Activated T-cell treated with anti-CD3 and anti-CD28 coated beads, Interleukin-2, amount 50 U/mL, for 72 hours (primary cell): ENCODE measurements at regions not wholly inside any gene's neighbourhood (a gene's known extent, or its start where the extent isn't known, plus 50 kb on each side); places are given as distances from the start of the nearest gene placed in this dataset.
"Not testable (repeated sequence)": the region's sequence is repeated elsewhere in the genome, so short reads cannot be mapped to it uniquely, and the experiment has no call there.

Experiments
- ATAC-seq, 2 donors: fragments of 150-1000 bp; cut with Tn5 transposase; replicated peaks in 1 of 2; 2 replicates each; pipeline ENCODE4 v1.10.0; 2021; ENCODE audit warnings: moderate library complexity in 2 of 2, mild to moderate bottlenecking in 1 of 2
- DNase-seq, 2 donors: peaks; one replicate each; pipeline ENCODE4 v3.0.0; 2021 to 2022; ENCODE audit warnings: mixed read lengths in 1 of 2
- H3K27ac Mint-ChIP-seq: one replicate; pipeline ENCODE4 v1.8.0; 2022; ENCODE audit warnings: mild to moderate bottlenecking, moderate library complexity, mixed read lengths
- H3K27me3 Mint-ChIP-seq: one replicate; pipeline ENCODE4 v1.8.0; 2022; ENCODE audit warnings: low read depth, mixed read lengths
- H3K36me3 Mint-ChIP-seq, 2 donors: one replicate each; pipeline ENCODE4 v1.8.0; 2022; ENCODE audit warnings: mixed read lengths in 2 of 2, mild to moderate bottlenecking in 1 of 2; ENCODE audit not compliant: insufficient read depth in 2 of 2
- H3K4me1 Mint-ChIP-seq: one replicate; pipeline ENCODE4 v1.8.0; 2022; ENCODE audit warnings: low read depth, mixed read lengths
- H3K4me3 Mint-ChIP-seq, 2 donors: one replicate each; pipeline ENCODE4 v1.8.0; 2022; ENCODE audit warnings: mild to moderate bottlenecking in 2 of 2, mixed read lengths in 2 of 2, moderate library complexity in 2 of 2
- H3K9me3 Mint-ChIP-seq, 2 donors: one replicate each; pipeline ENCODE4 v1.8.0; 2022; ENCODE audit warnings: mixed read lengths in 2 of 2

DNA sequence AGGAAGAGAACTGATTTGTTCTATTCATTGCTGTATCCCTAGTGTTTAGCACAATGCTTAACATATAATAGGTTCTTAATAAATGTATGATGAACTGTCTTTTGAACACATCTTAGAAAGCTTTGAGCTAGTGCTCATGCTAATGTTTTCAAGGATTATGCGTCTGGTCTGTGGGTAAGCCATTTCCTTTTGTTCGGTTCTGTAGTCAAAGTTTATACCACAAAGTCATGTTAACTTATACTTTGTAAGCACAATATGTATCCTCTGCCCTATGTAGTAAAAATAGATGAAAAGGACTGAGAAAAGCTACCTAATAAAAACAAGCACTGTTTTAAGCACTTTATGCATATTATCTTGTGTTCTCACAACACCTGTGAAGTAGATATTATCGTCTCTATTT, 301.9 kb downstream of the GLUD2 start:
- H3K4me3 Mint-ChIP-seq = no peak overlapping the region
- no peak overlapping the region for H3K27ac Mint-ChIP-seq
- ATAC-seq (no peak), DNase-seq (no peak)
- no peaks in the 10 kb centered on the region for H3K9me3 Mint-ChIP-seq
- H3K27me3 Mint-ChIP-seq = peaks cover 7% of the 10 kb centered on the region
- H3K36me3 Mint-ChIP-seq = no peaks in the 10 kb centered on the region
- H3K4me1 Mint-ChIP-seq = no peaks in the 10 kb centered on the region

DNA sequence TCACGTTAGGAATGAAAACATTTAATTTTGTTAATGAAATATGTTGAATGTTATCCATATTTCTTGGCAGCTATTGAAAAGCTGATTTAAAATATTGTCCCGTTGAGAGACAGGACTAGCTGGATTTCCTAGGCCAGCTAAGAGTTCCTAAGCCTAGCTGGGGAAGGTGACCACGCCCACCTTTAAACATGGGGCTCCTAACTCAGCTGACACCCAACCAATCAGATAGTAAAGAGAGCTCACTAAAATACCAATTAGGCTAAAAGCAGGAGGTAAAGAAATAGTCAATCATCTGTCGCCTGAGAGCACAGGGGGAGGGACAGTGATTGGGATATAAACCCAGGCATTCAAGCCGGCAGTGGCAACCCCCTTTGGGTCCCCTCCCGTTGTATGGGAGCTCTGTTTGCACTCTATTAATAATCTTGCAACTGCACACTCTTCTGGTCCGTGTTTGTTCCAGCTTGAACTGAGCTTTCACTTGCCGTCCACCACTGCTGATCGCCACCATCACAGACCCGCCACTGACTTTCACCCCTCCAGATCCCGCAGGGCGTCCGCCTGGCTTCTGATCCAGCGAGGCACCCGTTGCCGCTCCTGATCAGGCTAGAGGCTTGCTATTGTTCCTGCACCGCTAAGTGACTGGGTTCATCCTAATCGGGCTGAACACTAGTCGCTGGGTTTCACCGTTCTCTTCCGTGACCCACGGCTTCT, 308.9 kb downstream of the GLUD2 start:
- H3K27ac Mint-ChIP-seq = no peak overlapping the region
- DNase-seq = no peak
- no peak overlapping the region for H3K4me3 Mint-ChIP-seq
- H3K9me3 Mint-ChIP-seq = no peaks in the 10 kb centered on the region
- no peaks in the 10 kb centered on the region for H3K36me3 Mint-ChIP-seq
- ATAC-seq = no peak
- H3K27me3 Mint-ChIP-seq = no peaks in the 10 kb centered on the region
- H3K4me1 Mint-ChIP-seq = no peaks in the 10 kb centered on the region

DNA sequence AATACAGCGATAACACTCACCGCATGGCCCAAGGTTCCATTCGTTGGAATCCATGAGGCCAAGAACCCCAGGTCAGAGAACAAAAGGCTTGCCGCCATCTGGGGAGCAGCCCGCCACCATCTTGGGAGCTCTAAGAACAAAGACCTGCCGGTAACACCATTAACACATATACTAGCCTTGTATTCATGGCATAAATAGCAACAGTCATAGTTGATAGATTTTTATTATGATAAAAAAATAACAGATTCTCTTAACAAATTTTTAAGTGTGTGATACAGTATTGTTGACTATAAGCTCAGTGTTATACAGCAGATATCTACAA, 309.4 kb downstream of the GLUD2 start:
- Mint-ChIP-seq H3K4me1 (no peaks in the 10 kb centered on the region), H3K27me3 (no peaks in the 10 kb centered on the region), H3K9me3 (no peaks in the 10 kb centered on the region), H3K27ac (no peak overlapping the region), H3K36me3 (no peaks in the 10 kb centered on the region), H3K4me3 (no peak overlapping the region)
- ATAC-seq = no peak
- DNase-seq = no peak

DNA sequence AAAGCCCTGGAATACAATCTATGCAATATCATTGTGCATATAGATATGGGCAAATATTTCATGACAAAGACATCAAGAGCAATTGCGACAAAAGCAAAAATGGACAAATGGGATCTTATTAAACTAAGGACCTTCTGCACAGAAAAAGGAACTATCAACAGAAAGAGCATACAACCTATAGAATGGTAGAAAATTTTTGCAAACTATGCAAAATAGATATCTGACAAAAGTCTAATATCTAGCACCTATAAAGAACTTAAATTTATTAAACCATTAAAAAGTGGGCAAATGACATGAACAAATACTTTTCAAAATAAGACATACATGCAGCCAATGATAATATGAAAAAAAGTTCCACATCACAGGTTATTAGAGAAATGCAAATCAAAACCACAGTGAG, 312.9 kb downstream of the GLUD2 start:
- no peaks in the 10 kb centered on the region for H3K9me3 Mint-ChIP-seq
- no peak overlapping the region for H3K27ac Mint-ChIP-seq
- ATAC-seq = no peak
- H3K36me3 Mint-ChIP-seq = peaks cover 0 to 2% of the 10 kb centered on the region in 2 donors
- H3K4me3 Mint-ChIP-seq = no peak overlapping the region
- H3K4me1 Mint-ChIP-seq = no peaks in the 10 kb centered on the region
- no peak for DNase-seq
- no peaks in the 10 kb centered on the region for H3K27me3 Mint-ChIP-seq

DNA sequence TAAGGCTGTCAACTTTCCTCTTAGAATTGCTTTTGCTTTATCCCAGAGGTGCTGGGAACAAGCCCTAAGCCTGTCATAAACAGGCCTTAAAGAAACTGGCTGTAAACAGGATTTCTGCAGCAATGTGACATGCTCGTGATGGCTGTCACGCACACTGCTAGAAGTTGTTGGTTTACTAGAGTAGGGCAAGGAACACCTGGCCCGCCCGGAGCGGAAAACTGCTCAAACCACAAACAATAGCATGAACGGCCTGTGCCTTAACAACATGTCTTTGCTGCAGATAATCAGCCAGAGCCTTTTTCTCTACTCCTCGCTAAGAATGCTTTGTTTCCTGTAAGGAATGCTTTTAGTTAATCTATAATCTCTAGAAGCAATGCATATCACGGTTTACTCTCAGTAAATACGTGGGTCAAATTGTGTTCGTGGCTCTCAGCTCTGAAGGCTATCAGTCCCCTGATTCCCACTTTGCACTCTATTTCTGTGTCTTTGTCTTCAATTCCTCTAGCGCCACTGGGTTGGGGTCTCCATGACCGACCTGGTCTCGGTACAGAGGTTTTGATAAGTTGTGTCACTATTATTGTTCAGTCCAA, 318.3 kb downstream of the GLUD2 start:
- H3K4me3 Mint-ChIP-seq = no peak overlapping the region
- no peaks in the 10 kb centered on the region for H3K27me3 Mint-ChIP-seq
- no peaks in the 10 kb centered on the region for H3K9me3 Mint-ChIP-seq
- H3K27ac Mint-ChIP-seq = no peak overlapping the region
- peaks cover 0 to 2% of the 10 kb centered on the region in 2 donors for H3K36me3 Mint-ChIP-seq
- ATAC-seq = no peak
- no peak for DNase-seq
- H3K4me1 Mint-ChIP-seq = no peaks in the 10 kb centered on the region

DNA sequence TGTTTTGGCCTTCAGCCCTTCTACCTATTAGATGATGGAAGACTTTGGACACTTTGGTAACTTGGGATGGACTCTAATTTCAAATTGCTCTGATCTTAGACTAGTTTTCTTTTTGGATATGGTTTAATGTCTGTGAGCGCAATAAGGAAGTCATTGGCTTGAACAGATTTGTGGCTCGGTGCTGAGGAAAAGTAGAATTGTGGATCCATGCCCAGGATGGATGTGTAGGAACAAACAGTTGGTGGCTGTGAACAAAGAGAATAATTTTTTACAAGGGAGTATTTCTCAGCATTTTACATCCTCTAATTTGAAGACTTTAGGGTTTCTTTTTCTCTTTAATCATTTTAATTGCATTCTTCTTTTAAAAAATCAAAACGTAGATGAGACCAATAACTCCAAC, 327.1 kb downstream of the GLUD2 start:
- Mint-ChIP-seq H3K27ac (no peak overlapping the region), H3K27me3 (peaks cover 14% of the 10 kb centered on the region), H3K9me3 (no peaks in the 10 kb centered on the region), H3K4me3 (no peak overlapping the region), H3K36me3 (no peaks in the 10 kb centered on the region), H3K4me1 (no peaks in the 10 kb centered on the region)
- no peak for DNase-seq
- ATAC-seq = no peak

DNA sequence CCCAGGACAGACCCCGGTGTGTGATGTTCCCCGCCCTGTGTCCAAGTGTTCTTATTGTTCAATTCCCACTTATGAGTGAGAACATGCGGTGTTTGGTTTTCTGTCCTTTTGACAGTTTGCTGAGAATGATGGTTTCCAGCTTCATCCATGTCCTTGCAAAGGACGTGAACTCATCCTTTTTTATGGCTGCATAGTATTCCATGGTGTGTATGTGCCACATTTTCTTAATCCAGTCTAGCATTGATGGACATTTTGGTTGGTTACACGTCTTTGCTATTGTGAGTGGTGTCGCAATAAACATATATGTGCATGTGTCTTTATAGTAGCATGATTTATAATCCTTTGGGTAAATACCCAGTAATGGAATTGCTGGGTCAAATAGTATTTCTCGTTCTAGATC, 334.5 kb downstream of the GLUD2 start:
- H3K9me3 Mint-ChIP-seq, H3K36me3 Mint-ChIP-seq, H3K27ac Mint-ChIP-seq, H3K4me1 Mint-ChIP-seq, DNase-seq, H3K4me3 Mint-ChIP-seq, ATAC-seq: not testable (repeated sequence)
- peaks cover 21% of the 10 kb centered on the region for H3K27me3 Mint-ChIP-seq

DNA sequence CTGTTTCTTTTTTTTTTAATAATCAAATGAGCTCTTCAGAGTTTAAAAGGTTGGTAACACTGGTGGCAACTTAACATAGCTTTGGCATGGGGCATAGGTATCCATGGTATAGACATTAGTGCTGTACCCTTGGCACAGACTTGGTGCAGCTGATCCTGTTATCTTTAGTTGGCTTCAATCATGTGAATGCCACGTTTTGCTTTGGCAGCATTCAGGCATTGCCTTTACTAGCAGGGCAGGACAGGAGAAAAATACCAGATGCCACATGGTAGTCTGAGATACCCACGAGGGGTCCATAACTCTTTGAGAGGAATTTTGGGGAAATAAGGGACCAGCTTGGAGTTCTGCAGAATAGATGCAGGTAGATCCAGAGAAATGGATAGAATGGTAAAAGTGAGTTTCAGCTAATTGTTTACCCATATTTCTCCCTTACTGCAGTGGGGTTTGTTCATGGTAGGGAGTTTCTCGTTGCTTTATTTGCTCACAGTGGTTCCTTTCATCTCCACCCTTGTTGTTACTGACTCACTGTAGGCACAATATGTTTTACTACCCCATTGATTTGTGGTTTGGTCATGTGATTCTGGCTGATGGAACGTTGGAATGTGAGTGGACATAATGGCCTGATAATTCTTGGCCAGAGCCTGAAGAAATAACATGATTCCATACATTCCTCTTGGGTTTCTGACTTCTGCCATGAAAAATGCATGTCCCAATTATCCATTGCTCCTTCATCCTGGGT, 342.7 kb downstream of the GLUD2 start:
- ATAC-seq = no peak
- Mint-ChIP-seq H3K4me1 (no peaks in the 10 kb centered on the region), H3K4me3 (no peak overlapping the region), H3K9me3 (peaks cover 0 to 6% of the 10 kb centered on the region in 2 donors), H3K27me3 (peaks cover 6% of the 10 kb centered on the region), H3K27ac (no peak overlapping the region), H3K36me3 (no peaks in the 10 kb centered on the region)
- no peak for DNase-seq

DNA sequence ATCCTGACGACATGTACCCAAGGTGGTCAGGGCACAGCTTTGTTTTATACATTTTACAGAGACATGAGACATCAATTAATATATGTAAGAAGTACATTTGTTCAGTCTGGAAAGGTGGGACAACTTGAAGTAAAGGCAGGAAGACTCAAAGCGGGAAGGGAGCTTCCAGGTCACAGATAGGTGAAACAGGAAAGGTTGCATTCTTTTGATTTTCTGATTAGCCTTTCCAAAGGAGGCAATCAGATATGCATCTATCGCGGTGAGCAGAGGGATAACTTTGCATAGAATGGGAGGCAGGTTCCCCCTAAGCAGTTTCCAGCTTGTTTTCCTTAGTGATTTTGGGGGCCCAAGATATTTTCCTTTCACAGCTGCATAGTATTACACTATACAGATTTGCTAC, 358.4 kb downstream of the GLUD2 start:
- ATAC-seq = no peak

DNA sequence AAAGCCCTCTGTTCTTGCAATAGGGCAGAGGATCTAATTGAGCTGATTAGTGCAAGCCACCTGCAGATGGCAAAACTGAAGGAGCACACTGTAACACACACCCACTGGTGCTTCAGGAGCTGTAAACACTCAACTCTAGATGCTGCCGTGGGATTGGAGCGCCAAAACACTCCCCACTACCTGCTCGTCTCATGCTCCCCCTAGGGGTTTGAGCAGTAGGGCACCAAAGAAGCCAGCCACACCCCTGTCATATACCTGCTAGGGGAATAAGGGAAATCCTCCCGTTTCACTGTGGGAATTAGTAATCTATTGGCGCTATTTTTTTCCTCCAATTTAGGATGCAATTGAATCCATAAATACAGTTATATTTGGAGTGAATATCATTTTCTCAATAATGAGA, 360.2 kb downstream of the GLUD2 start:
- no peak for DNase-seq

More for the DNA sequence above, 358.4 kb downstream of the GLUD2 start:
- Mint-ChIP-seq H3K4me1 (no peaks in the 10 kb centered on the region), H3K4me3 (no peak overlapping the region), H3K9me3 (no peaks in the 10 kb centered on the region), H3K27me3 (no peaks in the 10 kb centered on the region), H3K36me3 (no peaks in the 10 kb centered on the region), H3K27ac (no peak overlapping the region)
- DNase-seq = no peak

DNA sequence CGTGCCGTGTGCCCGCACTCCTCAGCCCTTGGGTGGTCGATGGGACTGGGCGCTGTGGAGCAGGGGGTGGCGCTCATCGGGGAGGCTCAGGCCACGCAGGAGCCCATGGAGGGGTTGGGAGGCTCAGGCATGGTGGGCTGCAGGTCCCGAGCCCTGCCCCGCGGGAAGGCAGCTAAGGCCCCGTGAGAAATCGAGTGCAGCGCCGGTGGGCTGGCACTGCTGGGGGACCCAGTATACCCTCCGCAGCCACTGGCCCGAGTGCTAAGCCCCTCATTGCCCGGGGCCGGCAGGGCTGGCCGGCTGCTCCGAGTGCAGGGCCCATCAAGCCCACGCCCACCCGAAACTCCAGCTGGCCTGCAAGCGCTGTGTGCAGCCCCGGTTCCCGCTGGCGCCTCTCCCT, 384.1 kb downstream of the GLUD2 start:
- H3K9me3 Mint-ChIP-seq, DNase-seq, H3K4me3 Mint-ChIP-seq, ATAC-seq, H3K27ac Mint-ChIP-seq, H3K27me3 Mint-ChIP-seq, H3K36me3 Mint-ChIP-seq, H3K4me1 Mint-ChIP-seq: not testable (repeated sequence)

More for the DNA sequence above, 360.2 kb downstream of the GLUD2 start:
- no peaks in the 10 kb centered on the region for H3K9me3 Mint-ChIP-seq
- H3K4me3 Mint-ChIP-seq = no peak overlapping the region
- no peak overlapping the region for H3K27ac Mint-ChIP-seq
- H3K27me3 Mint-ChIP-seq = no peaks in the 10 kb centered on the region
- no peaks in the 10 kb centered on the region for H3K36me3 Mint-ChIP-seq
- H3K4me1 Mint-ChIP-seq = no peaks in the 10 kb centered on the region
- ATAC-seq = no peak

DNA sequence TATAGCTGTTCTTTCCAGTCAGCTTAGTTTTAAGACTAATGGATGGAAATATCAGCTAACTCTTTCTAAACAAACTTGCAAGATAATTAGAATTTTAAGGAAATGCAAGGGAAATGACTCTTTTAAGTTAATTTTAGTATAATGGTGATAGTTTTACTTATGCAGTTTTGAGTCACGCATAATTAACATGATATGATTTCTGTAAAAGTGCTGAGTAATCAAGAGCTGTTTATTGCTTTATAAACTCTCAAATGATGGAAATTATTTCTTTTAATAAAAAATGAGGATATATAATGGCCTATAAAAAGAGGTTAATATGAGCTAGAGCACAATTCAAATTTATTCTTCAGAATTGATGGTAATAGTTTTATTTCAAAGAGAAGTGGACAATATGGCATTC, 385.9 kb downstream of the GLUD2 start:
- no peaks in the 10 kb centered on the region for H3K4me1 Mint-ChIP-seq
- no peak for ATAC-seq
- DNase-seq = no peak
- no peak overlapping the region for H3K27ac Mint-ChIP-seq
- H3K9me3 Mint-ChIP-seq = no peaks in the 10 kb centered on the region
- H3K36me3 Mint-ChIP-seq = no peaks in the 10 kb centered on the region
- peaks cover 2% of the 10 kb centered on the region for H3K27me3 Mint-ChIP-seq
- H3K4me3 Mint-ChIP-seq = no peak overlapping the region

DNA sequence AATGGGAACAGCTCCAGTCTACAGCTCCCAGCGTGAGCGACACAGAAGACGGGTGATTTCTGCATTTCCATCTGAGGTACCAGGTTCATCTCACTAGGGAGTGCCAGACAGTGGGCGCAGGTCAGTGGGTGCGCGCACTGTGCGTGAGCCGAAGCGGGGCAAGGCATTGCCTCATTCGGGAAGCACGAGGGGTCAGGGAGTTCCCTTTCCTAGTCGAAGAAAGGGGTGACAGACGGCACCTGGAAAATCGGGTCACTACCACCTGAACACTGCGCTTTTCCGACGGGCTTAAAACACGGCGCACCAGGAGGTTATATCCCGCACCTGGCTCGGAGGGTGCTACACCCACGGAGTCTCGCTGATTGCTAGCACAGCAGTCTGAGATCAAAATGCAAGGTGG, 390.3 kb downstream of the GLUD2 start:
- H3K27me3 Mint-ChIP-seq, DNase-seq, ATAC-seq, H3K27ac Mint-ChIP-seq, H3K9me3 Mint-ChIP-seq, H3K36me3 Mint-ChIP-seq, H3K4me3 Mint-ChIP-seq, H3K4me1 Mint-ChIP-seq: not testable (repeated sequence)

DNA sequence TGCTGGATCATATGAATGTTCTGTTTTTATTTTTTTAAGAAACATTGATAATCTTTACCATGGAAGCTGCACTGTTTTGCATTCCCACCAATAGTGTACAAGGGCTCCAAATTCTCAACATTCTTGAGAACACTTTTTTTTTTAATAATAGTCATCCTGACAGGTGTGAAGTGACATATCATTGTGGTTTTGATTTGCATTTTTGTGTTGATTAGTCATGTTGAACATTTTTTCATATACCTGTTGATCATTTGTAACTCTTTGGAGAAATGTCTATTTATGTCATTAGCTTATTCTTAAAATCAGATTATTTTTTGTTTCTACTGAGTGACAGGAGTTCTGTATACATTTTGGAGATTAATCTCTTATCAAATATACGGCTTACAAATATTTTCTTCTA, 408.5 kb downstream of the GLUD2 start:
- no peak overlapping the region for H3K4me3 Mint-ChIP-seq
- H3K27me3 Mint-ChIP-seq = peaks cover 6% of the 10 kb centered on the region
- ATAC-seq (no peak), DNase-seq (no peak)
- H3K27ac Mint-ChIP-seq = no peak overlapping the region
- H3K4me1 Mint-ChIP-seq = no peaks in the 10 kb centered on the region
- no peaks in the 10 kb centered on the region for H3K9me3 Mint-ChIP-seq
- H3K36me3 Mint-ChIP-seq = no peaks in the 10 kb centered on the region
